D721Med (cell line): ENCODE measurements at regions not wholly inside any gene's neighbourhood (a gene's known extent, or its start where the extent isn't known, plus 50 kb on each side); places are given as distances from the start of the nearest gene placed in this dataset.

Experiments used
- DNase-seq: peaks from one replicate; pipeline ENCODE4 v3.0.0; 2011; ENCODE audit warnings: low spot score; ENCODE audit not compliant: insufficient read length
- FAIRE-seq: peaks from 2 replicates; lab custom pipeline; 2011; peaks lifted over from hg19 to GRCh38; lab: Jason Lieb, UNC
- TF ChIP-seq, protein P1 (sequence below): IDR thresholded peaks from 2 replicates; pipeline ENCODE4 v1.5.1; 2012; ENCODE audit warnings: mild to moderate bottlenecking, control low read depth; ENCODE audit not compliant: insufficient read depth; ENCODE audit errors: missing control alignments

DNA sequence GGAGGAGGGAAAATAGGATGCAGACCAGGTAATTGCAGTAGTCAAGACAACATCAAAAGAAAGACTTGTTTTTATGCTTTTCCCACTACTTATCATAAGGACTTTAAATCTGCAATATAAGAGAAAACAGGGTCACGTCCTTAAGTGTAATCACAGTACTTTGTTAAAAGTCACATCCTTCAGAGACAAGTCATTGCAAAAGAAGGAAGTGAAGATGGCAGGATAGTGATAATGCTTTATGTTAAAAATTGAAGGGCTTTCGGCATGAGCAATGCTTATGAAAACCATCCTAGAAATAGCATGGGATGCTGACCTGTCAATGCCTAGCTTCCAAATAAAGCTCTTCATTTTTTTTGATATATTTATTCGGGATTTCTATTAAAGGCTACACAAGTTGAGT lies 110.2 kb upstream of the TENM3 start:
- TF ChIP-seq, protein P1, sequence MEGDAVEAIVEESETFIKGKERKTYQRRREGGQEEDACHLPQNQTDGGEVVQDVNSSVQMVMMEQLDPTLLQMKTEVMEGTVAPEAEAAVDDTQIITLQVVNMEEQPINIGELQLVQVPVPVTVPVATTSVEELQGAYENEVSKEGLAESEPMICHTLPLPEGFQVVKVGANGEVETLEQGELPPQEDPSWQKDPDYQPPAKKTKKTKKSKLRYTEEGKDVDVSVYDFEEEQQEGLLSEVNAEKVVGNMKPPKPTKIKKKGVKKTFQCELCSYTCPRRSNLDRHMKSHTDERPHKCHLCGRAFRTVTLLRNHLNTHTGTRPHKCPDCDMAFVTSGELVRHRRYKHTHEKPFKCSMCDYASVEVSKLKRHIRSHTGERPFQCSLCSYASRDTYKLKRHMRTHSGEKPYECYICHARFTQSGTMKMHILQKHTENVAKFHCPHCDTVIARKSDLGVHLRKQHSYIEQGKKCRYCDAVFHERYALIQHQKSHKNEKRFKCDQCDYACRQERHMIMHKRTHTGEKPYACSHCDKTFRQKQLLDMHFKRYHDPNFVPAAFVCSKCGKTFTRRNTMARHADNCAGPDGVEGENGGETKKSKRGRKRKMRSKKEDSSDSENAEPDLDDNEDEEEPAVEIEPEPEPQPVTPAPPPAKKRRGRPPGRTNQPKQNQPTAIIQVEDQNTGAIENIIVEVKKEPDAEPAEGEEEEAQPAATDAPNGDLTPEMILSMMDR: no peak
- DNase-seq (no peak), FAIRE-seq (no peak)

DNA sequence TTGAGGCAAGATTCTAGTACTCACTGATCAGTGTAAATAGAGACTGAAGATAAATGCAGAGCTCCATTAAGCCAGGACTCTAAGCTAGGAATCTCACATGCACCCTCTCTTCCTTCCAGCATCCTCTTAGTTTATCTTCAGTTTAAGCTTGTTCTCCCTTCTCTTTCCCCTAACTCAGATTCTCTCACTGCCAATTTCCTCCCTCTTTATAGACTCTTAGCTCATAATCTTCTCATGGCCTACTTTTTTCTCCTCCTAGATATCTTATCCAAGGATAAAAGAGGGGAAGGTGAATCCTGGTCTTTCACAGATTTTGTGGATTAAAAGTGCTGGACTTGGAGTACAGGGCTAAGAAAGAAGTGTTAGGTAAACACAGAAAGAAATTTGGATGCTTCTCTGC lies 108.9 kb upstream of the TENM3 start:
- TF ChIP-seq, protein P1: no peak
- FAIRE-seq: no peak
- no peak for DNase-seq

DNA sequence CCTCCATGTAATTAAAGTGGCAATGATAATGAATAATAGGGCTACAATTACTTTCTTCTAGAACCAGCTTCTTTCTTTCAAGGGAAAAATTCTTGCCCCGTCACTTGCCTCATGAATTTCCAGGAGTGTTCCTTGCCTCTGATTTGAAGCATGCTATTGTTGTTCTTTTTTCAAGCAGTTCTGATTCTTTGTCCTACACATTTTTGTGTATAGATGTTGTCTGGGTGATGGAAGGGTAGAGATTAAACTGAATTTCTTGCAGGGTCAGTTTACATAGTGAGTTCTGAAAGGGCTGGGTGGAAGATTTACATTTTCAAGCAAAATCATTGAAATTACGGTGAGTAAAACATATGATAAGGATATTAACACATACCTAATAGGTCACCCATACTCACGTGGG lies 107.0 kb upstream of the TENM3 start:
- DNase-seq (no peak), FAIRE-seq (no peak)
- TF ChIP-seq, protein P1: no peak

DNA sequence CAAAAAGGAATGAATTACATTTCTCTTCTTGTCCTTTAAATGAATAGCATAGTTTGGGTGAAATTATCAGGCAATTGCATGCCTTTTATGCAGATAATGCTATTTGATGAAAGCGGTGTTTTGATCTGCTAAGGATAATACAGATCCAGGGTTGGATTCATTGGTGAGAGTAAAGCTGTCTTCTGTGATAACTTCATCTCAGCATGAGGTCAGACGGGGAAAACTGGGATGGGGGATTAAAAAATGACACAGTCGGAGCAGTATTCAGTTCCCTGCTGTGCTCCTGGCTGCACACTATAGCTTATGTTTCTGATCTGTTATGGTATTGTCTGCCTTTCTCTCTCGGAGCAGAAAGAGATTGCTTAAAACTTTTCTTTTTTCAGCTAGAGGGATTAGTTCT lies 105.9 kb upstream of the TENM3 start:
- FAIRE-seq (no peak), DNase-seq (no peak)
- TF ChIP-seq, protein P1: no peak

GRCh38 chr4:182139491-182139890 lies 103.7 kb upstream of the TENM3 start:
- no peak for DNase-seq
- no peak for FAIRE-seq
- TF ChIP-seq, protein P1: no peak

DNA sequence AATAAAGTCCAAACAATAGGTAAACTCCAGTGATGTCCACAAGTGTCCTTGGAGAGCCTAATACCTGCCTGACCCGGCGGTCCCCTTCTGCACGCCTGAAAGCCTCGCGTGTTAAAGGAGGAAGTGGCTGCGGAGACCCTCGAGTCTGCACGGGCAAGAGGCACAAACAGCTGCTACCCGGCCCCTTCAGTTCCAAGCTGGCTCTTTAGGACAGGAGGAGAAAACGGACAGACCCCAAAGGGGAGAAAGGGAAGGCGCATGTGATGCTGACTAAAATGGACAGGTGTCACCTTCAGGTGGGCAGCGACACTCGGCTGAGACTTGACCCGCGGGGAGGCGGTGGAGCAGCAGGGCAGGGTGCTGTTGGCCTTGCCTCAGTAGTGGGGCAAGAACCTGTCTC lies 102.7 kb upstream of the TENM3 start:
- FAIRE-seq (no peak), DNase-seq (no peak)
- TF ChIP-seq, protein P1: no peak

- DNase-seq (no peak), FAIRE-seq (no peak)
- TF ChIP-seq, protein P1: no peak
Observed at GRCh38 chr4:182141061-182141460, 102.1 kb upstream of the TENM3 start.
